Transverse colon (tissue), 4 donors: ENCODE measurements at regions not wholly inside any gene's neighbourhood (a gene's known extent, or its start where the extent isn't known, plus 50 kb on each side); places are given as distances from the start of the nearest gene placed in this dataset.

Source experiments
- DNase-seq: peaks from one replicate; pipeline ENCODE4 v3.0.0-alpha.2; 2019
- H3K27ac ChIP-seq, 4 donors: fragments of 200-600 bp; sonication (generic); 2 replicates each; pipeline ENCODE4 v1.5.1; 2016 to 2018; ENCODE audit warnings: inconsistent platforms in 4 of 4
- H3K27me3 ChIP-seq: fragments of 200-600 bp; sonication (generic); 2 replicates; pipeline ENCODE4 v1.5.1; 2017; ENCODE audit warnings: inconsistent platforms
- H3K36me3 ChIP-seq, 4 donors: fragments of 200-600 bp; sonication (generic); 2 replicates each; pipeline ENCODE4 v1.5.1; 2017 to 2019; ENCODE audit warnings: inconsistent platforms in 4 of 4
- H3K4me1 ChIP-seq, 4 donors: fragments of 200-600 bp; sonication (generic); 2 replicates each; pipeline ENCODE4 v1.5.1; 2017 to 2020; ENCODE audit warnings: inconsistent platforms in 4 of 4
- H3K4me3 ChIP-seq, 4 donors: fragments of 200-600 bp; sonication (generic); 1 replicate in 1 of 4; 2 replicates in 3 of 4; pipeline versions ENCODE4 v1.5.1 to v1.6.1; 2017 to 2019; ENCODE audit warnings: inconsistent platforms in 4 of 4
- H3K9me3 ChIP-seq, 2 donors: fragments of 200-600 bp; sonication (generic); 2 replicates each; pipeline ENCODE4 v1.5.1; 2017 to 2019; ENCODE audit warnings: inconsistent platforms in 2 of 2
- CTCF ChIP-seq, 5 experiments: fragments of 200-600 bp in 3 of 5; fragments of 450-650 bp in 2 of 5; sonication (generic) in 3 of 5; IDR thresholded peaks; 1 replicate in 2 of 5; 2 replicates in 3 of 5; pipeline ENCODE4 v1.5.1; 2016 to 2017; ENCODE audit warnings: antibody characterized with exemption in 5 of 5, inconsistent platforms in 3 of 5, mild to moderate bottlenecking in 2 of 5, moderate library complexity in 1 of 5
- EP300 ChIP-seq: sonication (generic); formaldehyde crosslinking; IDR thresholded peaks from one replicate; pipeline ENCODE4 v1.6.1; 2017; ENCODE audit warnings: antibody characterized with exemption, low read depth
- POLR2A ChIP-seq: fragments of 450-650 bp; IDR thresholded peaks from one replicate; pipeline ENCODE4 v1.6.1; 2016; ENCODE audit warnings: antibody characterized with exemption, mild to moderate bottlenecking, moderate library complexity
- POLR2AphosphoS5 ChIP-seq, 3 donors: sonication (generic); formaldehyde crosslinking; IDR thresholded peaks; one replicate each; pipeline ENCODE4 v1.6.1; 2016; ENCODE audit warnings: antibody characterized with exemption in 3 of 3
- WGBS, 2 donors: methylation state at CpG; one replicate each; pipeline ENCODE4 v1.1.5; 2018; ENCODE audit warnings: low coverage in 1 of 2; 5-methylcytosine and 5-hydroxymethylcytosine counted together
- in situ Hi-C, 4 donors: fragments of 200-750 bp; cut with MboI; loops; one replicate each; pipeline versions ENCODE4 v1.15.0 to v1.15.1; 2017; ENCODE audit warnings: low sequenced_read_pairs in 3 of 4, low pct_ligation_motif_present in 1 of 4, low pct_unique_long_range_greater_than_20kb in 1 of 4
- intact Hi-C: fragments of 100-400 bp; cut with DNase I; formaldehyde crosslinking; loops from one replicate; pipeline ENCODE4 v1.15.1; 2023; ENCODE audit warnings: low total_unique reads

GRCh38 chr10:70973275-70973674 lies 84.9 kb upstream of the PCBD1 start:
- no peaks in the 10 kb centered on the region for H3K4me1 ChIP-seq
- in situ Hi-C loops (no loop called here), intact Hi-C loops (no loop called here)
- peaks cover 6% of the 10 kb centered on the region for H3K27me3 ChIP-seq
- no peak overlapping the region for H3K4me3 ChIP-seq
- no peaks in the 10 kb centered on the region for H3K36me3 ChIP-seq
- no peak overlapping the region for H3K27ac ChIP-seq
- no peak for TF ChIP-seq POLR2AphosphoS5 (IDR thresholded peaks at IDR 0.05)
- no peak for DNase-seq
- H3K9me3 ChIP-seq, result peaks cover 0 to 9% of the 10 kb centered on the region in 2 donors

GRCh38 chr10:70974351-70974901 lies 86.1 kb upstream of the PCBD1 start:
- Histone ChIP-seq H3K9me3 (peaks cover 0 to 9% of the 10 kb centered on the region in 2 donors), H3K27ac (no peak overlapping the region), H3K36me3 (no peaks in the 10 kb centered on the region), H3K4me1 (no peaks in the 10 kb centered on the region), H3K4me3 (no peak overlapping the region), H3K27me3 (peaks cover 6% of the 10 kb centered on the region)
- no peak for TF ChIP-seq POLR2A
- no peak for TF ChIP-seq EP300
- no peak for TF ChIP-seq CTCF (IDR thresholded peaks at IDR 0.05)
- no peak for TF ChIP-seq POLR2AphosphoS5 (IDR thresholded peaks at IDR 0.05)
- intact Hi-C loops (no loop called here), in situ Hi-C loops (no loop called here)
- 35% methylated on average over 5 of the region's 5 CpGs; no CpG with 5 or more reads in 1 of the 2 donors for WGBS, 2 donors
- DNase-seq, result no peak

- H3K4me3 ChIP-seq, result no peak overlapping the region
- H3K9me3 ChIP-seq, result peaks cover 0 to 9% of the 10 kb centered on the region in 2 donors
- intact Hi-C loops (no loop called here), in situ Hi-C loops (no loop called here)
- peaks cover 6% of the 10 kb centered on the region for H3K27me3 ChIP-seq
- TF ChIP-seq POLR2A, result no peak
- TF ChIP-seq CTCF (IDR thresholded peaks at IDR 0.05), result no peak
- no peak for TF ChIP-seq POLR2AphosphoS5 (IDR thresholded peaks at IDR 0.05)
- TF ChIP-seq EP300, result no peak
- DNase-seq, result no peak
- no peaks in the 10 kb centered on the region for H3K36me3 ChIP-seq
- 73 to 76% methylated on average over 4 to 7 of the region's 7 CpGs for WGBS, 2 donors
- H3K27ac ChIP-seq, result no peak overlapping the region
- H3K4me1 ChIP-seq, result no peaks in the 10 kb centered on the region
These were observed 86.6 kb upstream of the PCBD1 start for GRCh38 chr10:70974920-70975319.

- DNase-seq, result no peak
- H3K27me3 ChIP-seq, result peaks cover 6% of the 10 kb centered on the region
- in situ Hi-C loops, result no loop called here
- H3K4me3 ChIP-seq, result no peak overlapping the region
- H3K36me3 ChIP-seq, result no peaks in the 10 kb centered on the region
- H3K27ac ChIP-seq, result no peak overlapping the region
- peaks cover 0 to 9% of the 10 kb centered on the region in 2 donors for H3K9me3 ChIP-seq
- no peaks in the 10 kb centered on the region for H3K4me1 ChIP-seq
- WGBS, 2 donors, result 77 to 78% methylated on average over 3 to 6 of the region's 6 CpGs
- intact Hi-C loops, result no loop called here
- TF ChIP-seq CTCF (IDR thresholded peaks at IDR 0.05), result no peak
- no peak for TF ChIP-seq EP300
- no peak for TF ChIP-seq POLR2AphosphoS5 (IDR thresholded peaks at IDR 0.05)
- no peak for TF ChIP-seq POLR2A
These were observed 87.8 kb upstream of the PCBD1 start for GRCh38 chr10:70976063-70976695.

GRCh38 chr10:70977625-70978024 lies 89.3 kb upstream of the PCBD1 start:
- no peaks in the 10 kb centered on the region for H3K36me3 ChIP-seq
- no peak overlapping the region for H3K27ac ChIP-seq
- no peaks in the 10 kb centered on the region for H3K9me3 ChIP-seq
- intact Hi-C loops, result no loop called here
- H3K4me1 ChIP-seq, result peaks cover 0 to 2% (median 0%) of the 10 kb centered on the region in 4 donors
- H3K27me3 ChIP-seq, result peaks cover 4% of the 10 kb centered on the region
- TF ChIP-seq POLR2AphosphoS5 (IDR thresholded peaks at IDR 0.05) (no peak), CTCF (IDR thresholded peaks at IDR 0.05) (no peak), EP300 (no peak), POLR2A (no peak)
- no peak overlapping the region for H3K4me3 ChIP-seq
- 74% methylated on average over 11 of the region's 11 CpGs; no CpG with 5 or more reads in 1 of the 2 donors for WGBS, 2 donors
- in situ Hi-C loops, result no loop called here
- no peak for DNase-seq
